ENCODE measurements at regions not wholly inside any gene's neighbourhood (a gene's known extent, or its start where the extent isn't known, plus 50 kb on each side); places are given as distances from the start of the nearest gene placed in this dataset.

- TF ChIP-seq CTCF (IDR thresholded peaks at IDR 0.05; ENCODE audit: low read depth, low read length, poor library complexity, severe bottlenecking): no peak
- TF ChIP-seq EZH2phosphoT487 (IDR thresholded peaks at IDR 0.05; ENCODE audit: borderline replicate concordance, low read length): no peak
These were observed 532.7 kb downstream of the NLGN4X start for GRCh38 chrX:5695971-5696370.

Data from DOHH2 (cell line).